H9 (cell line): ENCODE measurements at regions not wholly inside any gene's neighbourhood (a gene's known extent, or its start where the extent isn't known, plus 50 kb on each side); places are given as distances from the start of the nearest gene placed in this dataset.

Experiments
- DNase-seq: peaks from one replicate; pipeline ENCODE4 v3.0.0-alpha.2; 2017
- H2AFZ ChIP-seq: one replicate; pipeline ENCODE4 v1.6.1; 2013; ENCODE audit warnings: mild to moderate bottlenecking, low read length, control low read depth, moderate library complexity
- H2AK5ac ChIP-seq: 2 replicates; pipeline ENCODE4 v1.6.1; 2013; ENCODE audit warnings: low read length, control low read depth, mixed read lengths; ENCODE audit not compliant: insufficient read length
- H2BK120ac ChIP-seq: one replicate; pipeline ENCODE4 v1.6.1; 2013; ENCODE audit warnings: low read depth, mild to moderate bottlenecking, low read length, control low read depth, inconsistent platforms; ENCODE audit not compliant: poor library complexity, severe bottlenecking
- H2BK12ac ChIP-seq: 2 replicates; pipeline ENCODE4 v1.6.1; 2013; ENCODE audit warnings: low read length, control low read depth, mixed read lengths, low read depth; ENCODE audit not compliant: insufficient read length
- H2BK15ac ChIP-seq: 2 replicates; pipeline ENCODE4 v1.6.1; 2013; ENCODE audit warnings: low read depth, low read length, control low read depth
- H2BK20ac ChIP-seq: one replicate; pipeline ENCODE4 v1.6.1; 2013; ENCODE audit warnings: low read depth, mild to moderate bottlenecking, low read length, control low read depth, inconsistent platforms; ENCODE audit not compliant: poor library complexity, severe bottlenecking
- H2BK5ac ChIP-seq: 2 replicates; pipeline ENCODE4 v1.6.1; 2013; ENCODE audit warnings: low read length, control low read depth, mixed read lengths; ENCODE audit not compliant: insufficient read length
- H3K14ac ChIP-seq: 2 replicates; pipeline ENCODE4 v1.6.1; 2013; ENCODE audit warnings: low read length, control low read depth; ENCODE audit not compliant: insufficient read depth
- H3K18ac ChIP-seq: 2 replicates; pipeline ENCODE4 v1.6.1; 2013; ENCODE audit warnings: low read depth, mild to moderate bottlenecking, mixed read lengths, low read length, control low read depth; ENCODE audit not compliant: insufficient read length
- H3K23ac ChIP-seq: 2 replicates; pipeline ENCODE4 v1.6.1; 2013; ENCODE audit warnings: low read length, control low read depth, mixed read lengths, low read depth; ENCODE audit not compliant: insufficient read length
- H3K23me2 ChIP-seq: 2 replicates; pipeline ENCODE4 v1.6.1; 2013; ENCODE audit warnings: low read depth, mild to moderate bottlenecking, mixed read lengths, low read length, control low read depth; ENCODE audit not compliant: insufficient read length, poor library complexity, severe bottlenecking
- H3K27ac ChIP-seq: 2 replicates; pipeline ENCODE4 v1.5.1; 2013; ENCODE audit warnings: low read length, control low read depth, mixed read lengths, low read depth; ENCODE audit not compliant: insufficient read length
- H3K27me3 ChIP-seq: 2 replicates; pipeline ENCODE4 v1.6.1; 2013; ENCODE audit warnings: low read length, control low read depth, inconsistent platforms; ENCODE audit not compliant: insufficient read depth
- H3K4ac ChIP-seq: 2 replicates; pipeline ENCODE4 v1.6.1; 2013; ENCODE audit warnings: low read depth, mild to moderate bottlenecking, control low read depth, inconsistent platforms, low read length, moderate library complexity
- H3K4me1 ChIP-seq: 2 replicates; pipeline ENCODE4 v1.6.1; 2013; ENCODE audit warnings: low read length, control low read depth, inconsistent platforms; ENCODE audit not compliant: insufficient read depth
- H3K4me2 ChIP-seq: 2 replicates; pipeline ENCODE4 v1.6.1; 2013; ENCODE audit warnings: low read length, control low read depth, mixed read lengths; ENCODE audit not compliant: insufficient read length, insufficient read depth
- H3K56ac ChIP-seq: 2 replicates; pipeline ENCODE4 v1.6.1; 2013; ENCODE audit warnings: low read depth, mild to moderate bottlenecking, mixed read lengths, low read length, control low read depth; ENCODE audit not compliant: insufficient read length
- H3K79me1 ChIP-seq: 2 replicates; pipeline ENCODE4 v1.6.1; 2013; ENCODE audit warnings: low read depth, mild to moderate bottlenecking, moderate library complexity, low read length, control low read depth, inconsistent platforms; ENCODE audit not compliant: insufficient read depth, poor library complexity, severe bottlenecking
- H3K79me2 ChIP-seq: 2 replicates; pipeline ENCODE4 v1.6.1; 2013; ENCODE audit warnings: low read length, control low read depth, inconsistent platforms; ENCODE audit not compliant: insufficient read depth
- H3K9ac ChIP-seq: 2 replicates; pipeline ENCODE4 v1.6.1; 2013; ENCODE audit warnings: low read length, control low read depth, mixed read lengths; ENCODE audit not compliant: insufficient read length; ENCODE audit errors: extremely low read depth
- H3K9me3 ChIP-seq: one replicate; pipeline ENCODE4 v1.6.1; 2013; ENCODE audit warnings: low read depth, low read length, inconsistent platforms; ENCODE audit not compliant: control insufficient read depth
- H3T11ph ChIP-seq: one replicate; pipeline ENCODE4 v1.6.1; 2013; ENCODE audit warnings: mild to moderate bottlenecking, low read length, control low read depth, inconsistent platforms
- H4K20me1 ChIP-seq: one replicate; pipeline ENCODE4 v1.6.1; 2013; ENCODE audit not compliant: control insufficient read depth, insufficient read length, insufficient read depth
- H4K5ac ChIP-seq: 2 replicates; pipeline ENCODE4 v1.6.1; 2013; ENCODE audit warnings: low read depth, mild to moderate bottlenecking, mixed read lengths, low read length, control low read depth; ENCODE audit not compliant: insufficient read length
- H4K8ac ChIP-seq: replicated peaks from 2 replicates; pipeline ENCODE4 v1.6.1; 2013; ENCODE audit warnings: low read length, control low read depth, mixed read lengths, low read depth; ENCODE audit not compliant: insufficient read length
- H4K91ac ChIP-seq: 2 replicates; pipeline ENCODE4 v1.6.1; 2013; ENCODE audit warnings: low read depth, mild to moderate bottlenecking, moderate library complexity, mixed read lengths, low read length, control low read depth; ENCODE audit not compliant: insufficient read length
- H3K27ac Mint-ChIP-seq, 3 experiments: 2 replicates in 2 of 3; 3 replicates in 1 of 3; pipeline ENCODE4 v1.8.0; 2020 to 2021; ENCODE audit warnings: mixed read lengths in 3 of 3, mild to moderate bottlenecking in 1 of 3, moderate library complexity in 1 of 3
- H3K27me3 Mint-ChIP-seq: 2 replicates; pipeline ENCODE4 v1.8.0; 2021; ENCODE audit warnings: low read depth, mild to moderate bottlenecking, moderate library complexity, mixed read lengths
- H3K36me3 Mint-ChIP-seq, 3 experiments: 2 replicates in 2 of 3; 3 replicates in 1 of 3; pipeline ENCODE4 v1.8.0; 2020 to 2021; ENCODE audit warnings: low read depth in 3 of 3, mixed read lengths in 3 of 3; ENCODE audit not compliant: insufficient read depth in 1 of 3
- H3K4me1 Mint-ChIP-seq, 2 experiments: 2 replicates each; pipeline ENCODE4 v1.8.0; 2020; ENCODE audit warnings: mixed read lengths in 2 of 2
- H3K4me3 Mint-ChIP-seq, 2 experiments: 2 replicates in 1 of 2; 3 replicates in 1 of 2; pipeline ENCODE4 v1.8.0; 2020 to 2021; ENCODE audit warnings: mild to moderate bottlenecking in 2 of 2, mixed read lengths in 2 of 2, moderate library complexity in 1 of 2
- H3K9me3 Mint-ChIP-seq, 2 experiments: 2 replicates in 1 of 2; 3 replicates in 1 of 2; pipeline ENCODE4 v1.8.0; 2020; ENCODE audit warnings: mild to moderate bottlenecking in 2 of 2, mixed read lengths in 2 of 2, moderate library complexity in 1 of 2
- WGBS: extraction: QIAGEN DNeasy Blood & Tissue Kit; methylation state at CpG from one replicate; pipeline ENCODE4 v1.1.7; 2013; ENCODE audit warnings: missing lambda C conversion rate, low lambda C conversion rate, mixed read lengths; ENCODE audit not compliant: insufficient read length; ENCODE audit errors: extremely low coverage; 5-methylcytosine and 5-hydroxymethylcytosine counted together
- TF ChIP-seq, protein P1 (sequence below): fragments of 200-600 bp; sonication (generic); conservative IDR thresholded peaks from 3 replicates; pipeline ENCODE4 v1.8.0; 2021; ENCODE audit warnings: antibody characterized with exemption, mild to moderate bottlenecking

DNA sequence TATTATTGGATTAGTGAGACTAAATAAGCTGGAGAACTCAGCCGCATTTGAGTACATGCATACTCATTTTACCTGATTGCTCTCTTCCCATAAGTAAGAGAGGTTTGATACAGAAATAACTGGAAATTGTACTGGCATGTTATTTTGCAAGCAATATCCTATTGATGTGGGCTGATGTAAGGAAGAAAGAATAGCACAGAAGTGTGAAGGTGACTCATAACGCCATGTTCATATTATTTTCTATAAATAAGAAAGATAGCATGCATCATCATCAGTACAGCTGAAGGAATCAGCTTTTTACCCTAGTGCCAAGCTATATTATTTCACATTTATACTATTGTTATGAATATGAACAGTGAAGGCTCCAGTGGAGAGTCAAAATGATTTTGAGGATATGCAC, 138.3 kb upstream of the FAM47A start:
- no peak overlapping the region for H3K9ac ChIP-seq
- H2BK5ac ChIP-seq: no peak overlapping the region
- H4K8ac ChIP-seq: no peak overlapping the region
- WGBS: no CpG with 5 or more reads among the region's 2 CpGs
- H3K27ac ChIP-seq: no peak overlapping the region
- no peaks in the 10 kb centered on the region for H4K20me1 ChIP-seq
- no peak overlapping the region for H3K14ac ChIP-seq
- H3K4me1 Mint-ChIP-seq: peaks cover 29 to 33% of the 10 kb centered on the region in 2 experiments
- H3K4ac ChIP-seq: no peak overlapping the region
- no peak overlapping the region for H3K4me2 ChIP-seq
- no peak overlapping the region for H2BK20ac ChIP-seq
- no peak for DNase-seq
- no peaks in the 10 kb centered on the region for H3K4me1 ChIP-seq
- no peaks in the 10 kb centered on the region for H3K79me2 ChIP-seq
- H3K27ac Mint-ChIP-seq: no peak overlapping the region
- no peak overlapping the region for H2BK15ac ChIP-seq
- H3K79me1 ChIP-seq: no peaks in the 10 kb centered on the region
- H3K4me3 Mint-ChIP-seq: no peak overlapping the region
- no peak overlapping the region for H3K18ac ChIP-seq
- no peak overlapping the region for H4K91ac ChIP-seq
- H3K23me2 ChIP-seq: no peaks in the 10 kb centered on the region
- H3K27me3 ChIP-seq: no peaks in the 10 kb centered on the region
- no peak overlapping the region for H4K5ac ChIP-seq
- H3K9me3 ChIP-seq: no peaks in the 10 kb centered on the region
- no peaks in the 10 kb centered on the region for H3K36me3 Mint-ChIP-seq
- no peak overlapping the region for H2BK120ac ChIP-seq
- H3K27me3 Mint-ChIP-seq: no peaks in the 10 kb centered on the region
- H2AK5ac ChIP-seq: no peak overlapping the region
- H3K23ac ChIP-seq: no peak overlapping the region
- no peak overlapping the region for H3T11ph ChIP-seq
- no peak overlapping the region for H2BK12ac ChIP-seq
- H3K9me3 Mint-ChIP-seq: peaks cover 4 to 35% of the 10 kb centered on the region in 2 experiments; a peak in 3 of 5 replicates
- H2AFZ ChIP-seq: no peak overlapping the region
- no peak overlapping the region for H3K56ac ChIP-seq
- TF ChIP-seq, protein P1, sequence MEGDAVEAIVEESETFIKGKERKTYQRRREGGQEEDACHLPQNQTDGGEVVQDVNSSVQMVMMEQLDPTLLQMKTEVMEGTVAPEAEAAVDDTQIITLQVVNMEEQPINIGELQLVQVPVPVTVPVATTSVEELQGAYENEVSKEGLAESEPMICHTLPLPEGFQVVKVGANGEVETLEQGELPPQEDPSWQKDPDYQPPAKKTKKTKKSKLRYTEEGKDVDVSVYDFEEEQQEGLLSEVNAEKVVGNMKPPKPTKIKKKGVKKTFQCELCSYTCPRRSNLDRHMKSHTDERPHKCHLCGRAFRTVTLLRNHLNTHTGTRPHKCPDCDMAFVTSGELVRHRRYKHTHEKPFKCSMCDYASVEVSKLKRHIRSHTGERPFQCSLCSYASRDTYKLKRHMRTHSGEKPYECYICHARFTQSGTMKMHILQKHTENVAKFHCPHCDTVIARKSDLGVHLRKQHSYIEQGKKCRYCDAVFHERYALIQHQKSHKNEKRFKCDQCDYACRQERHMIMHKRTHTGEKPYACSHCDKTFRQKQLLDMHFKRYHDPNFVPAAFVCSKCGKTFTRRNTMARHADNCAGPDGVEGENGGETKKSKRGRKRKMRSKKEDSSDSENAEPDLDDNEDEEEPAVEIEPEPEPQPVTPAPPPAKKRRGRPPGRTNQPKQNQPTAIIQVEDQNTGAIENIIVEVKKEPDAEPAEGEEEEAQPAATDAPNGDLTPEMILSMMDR: no peak
